Neuronal stem cell (in vitro differentiated cells): ENCODE measurements at regions not wholly inside any gene's neighbourhood (a gene's known extent, or its start where the extent isn't known, plus 50 kb on each side); places are given as distances from the start of the nearest gene placed in this dataset.

Experiments used
- DNase-seq: peaks from one replicate; pipeline ENCODE4 v3.0.0-alpha.2; 2013; ENCODE audit warnings: low spot score
- H2AFZ ChIP-seq: one replicate; pipeline ENCODE4 v1.6.1; 2013; ENCODE audit warnings: mild to moderate bottlenecking, low read length, inconsistent platforms
- H2AK5ac ChIP-seq: 2 replicates; pipeline ENCODE4 v1.6.1; 2013; ENCODE audit warnings: low read depth, mild to moderate bottlenecking, inconsistent platforms, low read length, moderate library complexity, mixed read lengths
- H2BK120ac ChIP-seq: 2 replicates; pipeline ENCODE4 v1.6.1; 2013; ENCODE audit warnings: low read depth, mild to moderate bottlenecking, inconsistent platforms, low read length, moderate library complexity, mixed read lengths
- H2BK12ac ChIP-seq: one replicate; pipeline ENCODE4 v1.6.1; 2013; ENCODE audit warnings: low read length, inconsistent platforms
- H2BK15ac ChIP-seq: 2 replicates; pipeline ENCODE4 v1.6.1; 2013; ENCODE audit warnings: mild to moderate bottlenecking, low read length, inconsistent platforms, mixed read lengths
- H2BK5ac ChIP-seq: one replicate; pipeline ENCODE4 v1.6.1; 2013; ENCODE audit warnings: inconsistent platforms, mild to moderate bottlenecking, low read length, moderate library complexity
- H3K14ac ChIP-seq: one replicate; pipeline ENCODE4 v1.6.1; 2013; ENCODE audit warnings: low read length, inconsistent platforms
- H3K18ac ChIP-seq: 2 replicates; pipeline ENCODE4 v1.6.1; 2013; ENCODE audit warnings: low read length, inconsistent platforms
- H3K23ac ChIP-seq: 2 replicates; pipeline ENCODE4 v1.6.1; 2013; ENCODE audit warnings: low read depth, mild to moderate bottlenecking, mixed read lengths, low read length, inconsistent platforms; ENCODE audit not compliant: poor library complexity
- H3K27ac ChIP-seq: replicated peaks from 3 replicates; pipeline ENCODE4 v1.5.1; 2013; ENCODE audit warnings: low read length, inconsistent platforms
- H3K27me3 ChIP-seq, 3 experiments: 2 replicates each; pipeline ENCODE4 v1.6.1; 2013; ENCODE audit warnings: low read length in 3 of 3, mild to moderate bottlenecking in 2 of 3, inconsistent platforms in 1 of 3, low read depth in 1 of 3, mixed read lengths in 1 of 3, moderate library complexity in 1 of 3; ENCODE audit not compliant: control insufficient read depth in 3 of 3, insufficient read depth in 3 of 3
- H3K36me3 ChIP-seq, 2 donors: replicated peaks in 1 of 2; 2 replicates each; pipeline ENCODE4 v1.6.1; 2013; ENCODE audit warnings: low read length in 2 of 2; ENCODE audit not compliant: control insufficient read depth in 2 of 2, insufficient read depth in 2 of 2
- H3K4ac ChIP-seq: 2 replicates; pipeline ENCODE4 v1.6.1; 2013; ENCODE audit warnings: inconsistent platforms, mild to moderate bottlenecking, low read length, moderate library complexity
- H3K4me1 ChIP-seq, 2 donors: 1 replicate in 1 of 2; 2 replicates in 1 of 2; pipeline ENCODE4 v1.6.1; 2013; ENCODE audit warnings: low read length in 2 of 2, low read depth in 1 of 2; ENCODE audit not compliant: control insufficient read depth in 2 of 2, insufficient read depth in 1 of 2
- H3K4me2 ChIP-seq: one replicate; pipeline ENCODE4 v1.6.1; 2013; ENCODE audit warnings: mild to moderate bottlenecking, low read length, inconsistent platforms; ENCODE audit not compliant: insufficient read depth, poor library complexity, severe bottlenecking
- H3K4me3 ChIP-seq, 2 donors: 2 replicates each; pipeline ENCODE4 v1.5.1; 2013; ENCODE audit warnings: low read length in 2 of 2, mild to moderate bottlenecking in 2 of 2, inconsistent platforms in 1 of 2, moderate library complexity in 1 of 2
- H3K79me1 ChIP-seq: one replicate; pipeline ENCODE4 v1.6.1; 2013; ENCODE audit warnings: low read depth, mild to moderate bottlenecking, inconsistent platforms, low read length, moderate library complexity
- H3K9ac ChIP-seq: one replicate; pipeline ENCODE4 v1.6.1; 2013; ENCODE audit warnings: mild to moderate bottlenecking, low read depth, low read length, inconsistent platforms; ENCODE audit not compliant: poor library complexity
- H3K9me3 ChIP-seq, 2 donors: replicated peaks in 1 of 2; 2 replicates each; pipeline versions ENCODE3 to v1.6.1; 2013; ENCODE audit warnings: low read length in 2 of 2, mild to moderate bottlenecking in 2 of 2, inconsistent platforms in 1 of 2, low read depth in 1 of 2, mixed read lengths in 1 of 2, moderate library complexity in 1 of 2; ENCODE audit not compliant: control insufficient read depth in 2 of 2, insufficient read depth in 1 of 2
- H4K8ac ChIP-seq: one replicate; pipeline ENCODE4 v1.6.1; 2013; ENCODE audit warnings: low read depth, mild to moderate bottlenecking, inconsistent platforms, low read length, moderate library complexity
- H4K91ac ChIP-seq: one replicate; pipeline ENCODE4 v1.6.1; 2013; ENCODE audit warnings: low read length, low read depth, mild to moderate bottlenecking, inconsistent platforms; ENCODE audit not compliant: poor library complexity
- WGBS, 2 donors: extraction: QIAGEN DNeasy Blood & Tissue Kit; methylation state at CpG; one replicate each; pipeline ENCODE4 v1.1.7; 2013; ENCODE audit warnings: missing lambda C conversion rate in 2 of 2, mixed read lengths in 1 of 2; ENCODE audit not compliant: insufficient read length in 2 of 2, insufficient replicate concordance in 1 of 2; ENCODE audit errors: extremely low coverage in 2 of 2; 5-methylcytosine and 5-hydroxymethylcytosine counted together

DNA sequence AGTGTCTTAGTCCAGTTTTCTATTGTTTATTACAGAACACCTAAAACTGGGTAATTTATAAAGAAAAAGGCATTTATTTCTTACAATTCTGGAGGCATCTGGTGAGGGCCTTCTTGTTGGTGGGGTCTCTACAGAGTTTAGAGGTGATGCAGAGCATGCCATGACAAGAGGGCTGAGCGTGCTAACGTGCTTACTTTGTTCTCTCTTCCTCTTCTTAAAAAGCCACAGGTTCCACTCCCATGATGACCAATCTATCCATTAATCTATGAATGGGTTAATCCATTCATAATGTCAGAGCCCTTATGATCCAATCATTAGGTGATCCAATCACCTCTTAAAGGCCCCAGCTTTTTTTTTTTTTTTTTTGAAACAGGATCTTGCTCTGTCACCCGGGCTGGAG, 291.5 kb upstream of the GALNTL6 start:
- H3K4me3 ChIP-seq, result no peak overlapping the region
- no peak overlapping the region for H2AFZ ChIP-seq
- no peaks in the 10 kb centered on the region for H3K27me3 ChIP-seq
- H4K8ac ChIP-seq, result no peak overlapping the region
- H3K9ac ChIP-seq, result no peak overlapping the region
- H3K36me3 ChIP-seq, result no peaks in the 10 kb centered on the region
- no peak overlapping the region for H2BK15ac ChIP-seq
- no peak overlapping the region for H3K14ac ChIP-seq
- no peak overlapping the region for H3K27ac ChIP-seq
- H3K79me1 ChIP-seq, result no peaks in the 10 kb centered on the region
- no peak overlapping the region for H3K4me2 ChIP-seq
- H3K4ac ChIP-seq, result no peak overlapping the region
- no peaks in the 10 kb centered on the region for H3K9me3 ChIP-seq
- no CpG with 5 or more reads among the region's 3 CpGs for WGBS, 2 donors
- no peak for DNase-seq
- H2BK120ac ChIP-seq, result no peak overlapping the region
- no peak overlapping the region for H3K23ac ChIP-seq
- peaks cover 0 to 2% of the 10 kb centered on the region in 2 donors for H3K4me1 ChIP-seq
- H3K18ac ChIP-seq, result no peak overlapping the region
- no peak overlapping the region for H2AK5ac ChIP-seq
- no peak overlapping the region for H2BK12ac ChIP-seq
- no peak overlapping the region for H2BK5ac ChIP-seq
- H4K91ac ChIP-seq, result no peak overlapping the region

DNA sequence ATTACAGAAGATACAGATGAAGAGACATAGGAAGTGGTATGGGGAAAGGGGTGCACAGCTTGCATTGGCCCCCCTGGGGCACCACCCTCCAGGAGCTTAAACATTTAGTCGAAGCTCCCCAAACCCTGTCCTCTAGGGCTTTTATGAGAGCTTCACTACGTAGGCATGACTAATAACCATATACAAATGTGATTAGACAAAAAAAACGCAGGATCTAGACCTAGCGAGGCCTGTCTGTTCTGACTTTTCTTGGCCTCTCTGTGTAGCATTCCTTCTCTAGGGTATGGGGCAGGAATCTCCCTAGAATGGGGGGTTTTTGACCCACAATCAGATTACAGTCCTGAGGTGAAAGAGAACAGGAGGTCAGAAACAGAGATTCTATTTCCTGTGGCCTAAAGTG, 293.7 kb upstream of the GALNTL6 start:
- no peak overlapping the region for H2BK120ac ChIP-seq
- H3K4me1 ChIP-seq, result no peaks in the 10 kb centered on the region
- H3K14ac ChIP-seq, result no peak overlapping the region
- no peaks in the 10 kb centered on the region for H3K79me1 ChIP-seq
- WGBS, 2 donors, result no CpG with 5 or more reads among the region's 4 CpGs
- no peak overlapping the region for H3K23ac ChIP-seq
- no peak overlapping the region for H4K8ac ChIP-seq
- H3K9ac ChIP-seq, result no peak overlapping the region
- no peak overlapping the region for H3K4me3 ChIP-seq
- H3K27ac ChIP-seq, result no peak overlapping the region
- H2BK5ac ChIP-seq, result no peak overlapping the region
- H3K27me3 ChIP-seq, result no peaks in the 10 kb centered on the region
- H3K4me2 ChIP-seq, result no peak overlapping the region
- no peaks in the 10 kb centered on the region for H3K9me3 ChIP-seq
- H4K91ac ChIP-seq, result no peak overlapping the region
- H2AK5ac ChIP-seq, result no peak overlapping the region
- no peak overlapping the region for H3K18ac ChIP-seq
- H2BK12ac ChIP-seq, result no peak overlapping the region
- no peak for DNase-seq
- H2BK15ac ChIP-seq, result no peak overlapping the region
- H3K36me3 ChIP-seq, result no peaks in the 10 kb centered on the region
- no peak overlapping the region for H2AFZ ChIP-seq
- H3K4ac ChIP-seq, result no peak overlapping the region

DNA sequence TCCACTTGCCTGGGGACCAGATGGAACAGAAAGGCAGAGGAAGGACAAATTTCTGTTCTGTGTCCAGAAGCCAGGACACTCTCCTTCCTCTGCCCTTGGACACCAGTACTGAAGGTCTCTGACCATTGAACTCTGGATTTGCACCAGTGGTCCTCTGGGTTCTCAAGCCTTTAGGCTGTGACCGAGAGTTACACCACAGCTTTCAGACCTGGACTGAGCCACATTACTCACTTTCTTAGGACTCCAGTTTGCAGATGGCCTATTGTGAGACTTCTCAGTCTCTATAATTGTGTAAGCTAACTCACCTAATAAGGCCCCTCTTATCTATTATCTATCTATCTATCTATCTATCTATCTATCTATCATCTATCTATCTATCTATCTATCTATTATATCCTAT, 295.3 kb upstream of the GALNTL6 start:
- DNase-seq, result no peak
- Histone ChIP-seq H4K91ac (no peak overlapping the region), H2BK12ac (no peak overlapping the region), H2BK120ac (no peak overlapping the region), H2AK5ac (no peak overlapping the region), H3K4me1 (no peaks in the 10 kb centered on the region), H3K79me1 (no peaks in the 10 kb centered on the region), H3K4me3 (no peak overlapping the region), H3K14ac (no peak overlapping the region), H2BK15ac (no peak overlapping the region), H2AFZ (peak overlapping the region; percentile 22), H3K4ac (no peak overlapping the region), H3K36me3 (no peaks in the 10 kb centered on the region), H3K23ac (no peak overlapping the region), H3K18ac (no peak overlapping the region), H4K8ac (no peak overlapping the region), H3K9me3 (no peaks in the 10 kb centered on the region), H3K4me2 (no peak overlapping the region), H3K9ac (no peak overlapping the region), H2BK5ac (no peak overlapping the region), H3K27ac (no peak overlapping the region), H3K27me3 (no peaks in the 10 kb centered on the region)
- WGBS, 2 donors, result no CpG with 5 or more reads among the region's 1 CpG

DNA sequence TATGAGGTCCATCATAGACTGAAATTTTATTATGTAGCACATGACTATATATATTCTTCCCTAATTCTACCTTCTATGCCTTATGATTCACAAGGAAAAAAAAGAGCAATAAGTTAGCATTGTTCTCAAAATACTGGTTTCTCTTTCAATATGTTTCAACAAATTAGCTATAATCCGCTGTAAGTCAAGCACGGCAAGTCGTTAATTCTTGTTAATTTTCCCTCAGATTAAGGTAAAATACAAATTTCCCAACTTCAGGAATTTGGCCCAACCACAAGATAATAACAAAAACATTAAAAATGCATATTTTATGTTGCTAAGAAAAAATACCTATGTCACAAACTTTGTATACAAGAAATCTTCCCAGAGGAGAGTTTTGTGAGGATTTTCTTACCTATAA, 296.5 kb upstream of the GALNTL6 start:
- no peak overlapping the region for H2BK5ac ChIP-seq
- H3K4me3 ChIP-seq, result no peak overlapping the region
- no peak overlapping the region for H2BK15ac ChIP-seq
- H3K18ac ChIP-seq, result no peak overlapping the region
- no peak overlapping the region for H2AK5ac ChIP-seq
- WGBS, 2 donors, result no CpG with 5 or more reads among the region's 3 CpGs
- no peaks in the 10 kb centered on the region for H3K27me3 ChIP-seq
- H3K4me2 ChIP-seq, result no peak overlapping the region
- H3K9ac ChIP-seq, result no peak overlapping the region
- H2BK12ac ChIP-seq, result no peak overlapping the region
- H3K23ac ChIP-seq, result no peak overlapping the region
- no peak for DNase-seq
- no peaks in the 10 kb centered on the region for H3K79me1 ChIP-seq
- no peak overlapping the region for H3K4ac ChIP-seq
- no peaks in the 10 kb centered on the region for H3K36me3 ChIP-seq
- H3K27ac ChIP-seq, result no peak overlapping the region
- H2AFZ ChIP-seq, result no peak overlapping the region
- H4K91ac ChIP-seq, result no peak overlapping the region
- H3K9me3 ChIP-seq, result no peaks in the 10 kb centered on the region
- H3K4me1 ChIP-seq, result no peaks in the 10 kb centered on the region
- H2BK120ac ChIP-seq, result no peak overlapping the region
- no peak overlapping the region for H3K14ac ChIP-seq
- no peak overlapping the region for H4K8ac ChIP-seq
